GM18499 (cell line): ENCODE measurements at regions not wholly inside any gene's neighbourhood (a gene's known extent, or its start where the extent isn't known, plus 50 kb on each side); places are given as distances from the start of the nearest gene placed in this dataset.

Experiments
- ATAC-seq: cut with Tn5 transposase; IDR thresholded peaks from one replicate; pipeline ENCODE4 v1.9.1; 2021; ENCODE audit warnings: moderate number of reproducible peaks; ENCODE audit not compliant: insufficient read depth, unreplicated experiment

DNA sequence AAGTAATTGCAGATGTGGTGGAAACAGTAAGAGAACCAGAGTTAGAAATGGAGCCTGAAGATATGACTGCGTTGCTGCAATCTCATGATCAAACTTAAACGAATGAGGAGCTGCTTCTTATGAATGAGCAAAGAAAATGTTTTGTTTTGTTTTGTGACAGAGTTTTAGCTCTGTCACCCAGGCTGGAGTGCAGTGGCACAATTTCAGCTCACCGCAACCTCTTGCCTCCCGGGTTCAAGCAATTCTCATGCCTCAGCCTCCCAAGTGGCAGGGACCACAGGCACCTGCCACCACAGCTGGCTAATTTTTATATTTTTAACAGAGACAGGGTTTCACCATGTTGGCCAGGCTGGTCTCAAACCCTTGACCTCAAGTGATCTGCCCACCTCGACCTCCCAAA lies 53.3 kb upstream of the NFASC start:
- ATAC-seq: no peak

- no peak for ATAC-seq
These were observed 51.7 kb upstream of the NFASC start for GRCh38 chr1:204818998-204819397.

GRCh38 chr1:204819495-204819894 lies 51.2 kb upstream of the NFASC start:
- ATAC-seq: no peak
